HTR-8/SVneo (cell line): ENCODE measurements at regions not wholly inside any gene's neighbourhood (a gene's known extent, or its start where the extent isn't known, plus 50 kb on each side); places are given as distances from the start of the nearest gene placed in this dataset.
"Not testable (repeated sequence)": the region's sequence is repeated elsewhere in the genome, so short reads cannot be mapped to it uniquely, and the experiment has no call there.

Experiments
- DNase-seq: peaks from one replicate; pipeline ENCODE4 v3.0.0; 2011; ENCODE audit warnings: low spot score, mixed read lengths; ENCODE audit not compliant: insufficient read length
- FAIRE-seq: peaks from 2 replicates; lab custom pipeline; 2011; peaks lifted over from hg19 to GRCh38; lab: Jason Lieb, UNC

- FAIRE-seq (no peak), DNase-seq (no peak)
Observed at GRCh38 chr10:78604721-78605120, 464.0 kb upstream of the ZMIZ1 start.

GRCh38 chr10:78605800-78606350 is 462.9 kb upstream of the ZMIZ1 start:
- DNase-seq (no peak), FAIRE-seq (no peak)

- not testable (repeated sequence) for DNase-seq, FAIRE-seq
Observed at GRCh38 chr10:78606766-78607165, 462.0 kb upstream of the ZMIZ1 start.

GRCh38 chr10:78609976-78610375 is 458.8 kb upstream of the ZMIZ1 start:
- FAIRE-seq, result no peak
- no peak for DNase-seq

- DNase-seq, result no peak
- no peak for FAIRE-seq
Observed at GRCh38 chr10:78613132-78613531, 455.6 kb upstream of the ZMIZ1 start.

- no peak for FAIRE-seq
- DNase-seq, result no peak
Observed at GRCh38 chr10:78614267-78614666, 454.5 kb upstream of the ZMIZ1 start.

GRCh38 chr10:78614744-78615143 is 454.0 kb upstream of the ZMIZ1 start:
- DNase-seq (no peak), FAIRE-seq (no peak)

- no peak for FAIRE-seq
- no peak for DNase-seq
Observed at GRCh38 chr10:78616125-78616695, 452.6 kb upstream of the ZMIZ1 start.

GRCh38 chr10:78617115-78617514 is 451.7 kb upstream of the ZMIZ1 start:
- DNase-seq (no peak), FAIRE-seq (no peak)

- DNase-seq (no peak), FAIRE-seq (no peak)
Observed at GRCh38 chr10:78617631-78618030, 451.1 kb upstream of the ZMIZ1 start.

- no peak for DNase-seq
- no peak for FAIRE-seq
Observed at GRCh38 chr10:78618050-78618449, 450.7 kb upstream of the ZMIZ1 start.

GRCh38 chr10:78619115-78619851 is 449.5 kb upstream of the ZMIZ1 start:
- no peak for DNase-seq
- no peak for FAIRE-seq

GRCh38 chr10:78619896-78620295 is 448.9 kb upstream of the ZMIZ1 start:
- DNase-seq (no peak), FAIRE-seq (no peak)

GRCh38 chr10:78620985-78621799 is 447.6 kb upstream of the ZMIZ1 start:
- no peak for FAIRE-seq
- DNase-seq, result no peak

GRCh38 chr10:78623578-78624215 is 445.1 kb upstream of the ZMIZ1 start:
- peak; percentile 45 for DNase-seq
- no peak for FAIRE-seq

- no peak for DNase-seq
- no peak for FAIRE-seq
Observed at GRCh38 chr10:78624791-78625190, 444.0 kb upstream of the ZMIZ1 start.

- FAIRE-seq (no peak), DNase-seq (no peak)
Observed at GRCh38 chr10:78626471-78626870, 442.3 kb upstream of the ZMIZ1 start.

- DNase-seq (no peak), FAIRE-seq (no peak)
Observed at GRCh38 chr10:78627254-78627795, 441.4 kb upstream of the ZMIZ1 start.

GRCh38 chr10:78628976-78629375 is 439.8 kb upstream of the ZMIZ1 start:
- DNase-seq (no peak), FAIRE-seq (no peak)

- DNase-seq (no peak), FAIRE-seq (no peak)
Observed at GRCh38 chr10:78629773-78630172, 439.0 kb upstream of the ZMIZ1 start.
